Skeletal muscle tissue (tissue), 4 donors: ENCODE measurements at regions not wholly inside any gene's neighbourhood (a gene's known extent, or its start where the extent isn't known, plus 50 kb on each side); places are given as distances from the start of the nearest gene placed in this dataset. TPM values are rescaled to one million over a fixed set of nuclear protein-coding genes. Genes with fewer than 3 reads are reported as not detected.

Experiments
- H3K27ac ChIP-seq: one replicate; pipeline ENCODE4 v1.7.0; 2013; ENCODE audit warnings: mild to moderate bottlenecking, low read depth, low read length, inconsistent platforms
- H3K27me3 ChIP-seq, 3 donors: one replicate each; pipeline ENCODE4 v1.7.0; 2013; ENCODE audit warnings: low read length in 3 of 3; ENCODE audit not compliant: control insufficient read depth in 3 of 3, insufficient read depth in 3 of 3
- H3K36me3 ChIP-seq, 3 donors: one replicate each; pipeline ENCODE4 v1.7.0; 2013; ENCODE audit warnings: low read length in 3 of 3; ENCODE audit not compliant: control insufficient read depth in 3 of 3, insufficient read depth in 3 of 3
- H3K4me1 ChIP-seq, 3 donors: one replicate each; pipeline ENCODE4 v1.7.0; 2013; ENCODE audit warnings: low read length in 3 of 3, mild to moderate bottlenecking in 3 of 3; ENCODE audit not compliant: control insufficient read depth in 3 of 3, insufficient read depth in 3 of 3
- H3K4me3 ChIP-seq, 3 donors: one replicate each; pipeline ENCODE4 v1.7.0; 2013; ENCODE audit warnings: low read length in 3 of 3
- H3K9ac ChIP-seq, 3 donors: one replicate each; pipeline ENCODE4 v1.7.0; 2013; ENCODE audit warnings: low read length in 3 of 3, mild to moderate bottlenecking in 3 of 3, moderate library complexity in 2 of 3, low read depth in 1 of 3
- H3K9me3 ChIP-seq, 3 donors: one replicate each; pipeline ENCODE4 v1.7.0; 2013; ENCODE audit warnings: low read length in 3 of 3; ENCODE audit not compliant: control insufficient read depth in 3 of 3
- small RNA-seq: library from RNA; depleted of rRNA; stranded (forward); fragments of <200 nt; gene quantifications from one replicate; pipeline ENCODE3, GENCODE V24; 2014
- donor health status: Osteomylitis.

DNA sequence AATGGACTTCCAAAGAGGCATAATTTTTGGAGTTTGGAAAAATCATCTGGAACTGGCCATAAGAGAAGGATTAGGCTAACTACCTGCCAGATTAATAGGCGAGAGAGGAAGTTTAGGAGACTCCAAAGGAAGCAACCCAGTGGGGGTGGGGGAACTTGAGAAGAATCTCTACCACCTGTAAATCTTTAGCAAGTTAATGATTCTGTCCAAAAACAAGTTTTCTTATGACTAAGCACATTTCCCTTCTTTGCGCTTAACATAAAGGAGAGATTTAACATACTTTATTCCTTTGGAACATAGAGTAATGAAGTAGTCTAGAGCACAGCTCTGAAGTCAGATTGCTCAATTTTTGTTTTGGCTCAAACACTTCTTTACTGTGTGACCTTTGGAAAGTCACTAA lies 58.2 kb upstream of the PAPPA start:
- Histone ChIP-seq H3K9me3 (no peaks in the 10 kb centered on the region), H3K36me3 (no peaks in the 10 kb centered on the region), H3K4me3 (no peak overlapping the region), H3K9ac (no peak overlapping the region), H3K27me3 (no peaks in the 10 kb centered on the region), H3K4me1 (no peaks in the 10 kb centered on the region), H3K27ac (no peak overlapping the region)

DNA sequence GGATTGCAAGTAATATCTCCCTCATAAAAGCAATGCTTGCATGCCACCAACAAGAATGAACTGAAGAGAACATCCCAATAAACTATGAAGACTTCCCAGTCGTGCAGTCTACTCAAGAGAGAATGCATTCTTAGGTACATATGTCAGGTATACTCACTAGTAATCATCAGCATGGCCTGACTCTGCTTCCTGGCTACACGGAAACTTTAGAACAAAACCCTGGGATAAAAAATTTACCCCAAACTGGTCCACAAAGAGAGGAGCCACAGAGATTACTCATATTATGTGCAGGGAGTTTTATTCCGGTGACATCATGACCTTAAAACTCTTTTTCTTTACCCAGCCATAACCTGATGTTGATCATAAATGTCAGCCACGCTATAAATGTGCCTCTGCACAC lies 57.5 kb upstream of the PAPPA start:
- Histone ChIP-seq H3K4me3 (no peak overlapping the region), H3K9ac (no peak overlapping the region), H3K4me1 (no peaks in the 10 kb centered on the region), H3K27ac (no peak overlapping the region), H3K27me3 (no peaks in the 10 kb centered on the region), H3K9me3 (no peaks in the 10 kb centered on the region), H3K36me3 (no peaks in the 10 kb centered on the region)

DNA sequence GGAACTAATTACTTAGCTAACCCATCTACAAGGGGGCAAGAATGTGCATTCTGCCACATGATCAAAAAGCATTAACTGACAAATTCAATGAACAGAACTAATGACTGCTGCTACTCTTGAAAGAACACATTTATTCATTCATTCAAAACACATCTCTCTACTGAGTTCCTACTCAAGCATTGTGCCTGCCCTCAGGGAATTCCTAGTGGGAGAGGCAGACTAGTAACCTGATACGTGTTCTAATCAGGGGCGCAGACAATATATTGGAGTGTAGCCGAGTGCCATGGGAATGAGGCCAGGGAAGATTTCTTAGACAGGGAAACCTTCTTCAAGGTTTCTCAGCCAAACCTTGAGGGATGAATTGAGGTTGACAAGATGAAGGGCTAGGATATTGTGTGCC lies 56.7 kb upstream of the PAPPA start:
- Histone ChIP-seq H3K9ac (no peak overlapping the region), H3K36me3 (no peaks in the 10 kb centered on the region), H3K4me3 (no peak overlapping the region), H3K27me3 (no peaks in the 10 kb centered on the region), H3K4me1 (no peaks in the 10 kb centered on the region), H3K27ac (no peak overlapping the region), H3K9me3 (no peaks in the 10 kb centered on the region)

- no peaks in the 10 kb centered on the region for H3K36me3 ChIP-seq
- no peaks in the 10 kb centered on the region for H3K4me1 ChIP-seq
These were observed 55.1 kb upstream of the PAPPA start for GRCh38 chr9:116098476-116098875.

GRCh38 chr9:116099821-116100220 lies 53.8 kb upstream of the PAPPA start:
- no peaks in the 10 kb centered on the region for H3K36me3 ChIP-seq
- H3K4me1 ChIP-seq = no peaks in the 10 kb centered on the region
- H3K27ac ChIP-seq = no peak overlapping the region
- no peak overlapping the region for H3K4me3 ChIP-seq
- H3K9me3 ChIP-seq = no peaks in the 10 kb centered on the region
- H3K27me3 ChIP-seq = no peaks in the 10 kb centered on the region
- H3K9ac ChIP-seq = no peak overlapping the region

More at GRCh38 chr9:116098476-116098875, 55.1 kb upstream of the PAPPA start:
- H3K9me3 ChIP-seq = no peaks in the 10 kb centered on the region
- no peak overlapping the region for H3K4me3 ChIP-seq
- no peak overlapping the region for H3K9ac ChIP-seq
- H3K27me3 ChIP-seq = no peaks in the 10 kb centered on the region
- no peak overlapping the region for H3K27ac ChIP-seq

GRCh38 chr9:116100711-116101121 lies 52.9 kb upstream of the PAPPA start:
- Histone ChIP-seq H3K27ac (no peak overlapping the region), H3K4me1 (no peaks in the 10 kb centered on the region), H3K9me3 (no peaks in the 10 kb centered on the region), H3K36me3 (no peaks in the 10 kb centered on the region), H3K27me3 (no peaks in the 10 kb centered on the region), H3K4me3 (no peak overlapping the region), H3K9ac (no peak overlapping the region)

GRCh38 chr9:116101516-116101915 lies 52.1 kb upstream of the PAPPA start:
- Histone ChIP-seq H3K4me1 (no peaks in the 10 kb centered on the region), H3K4me3 (no peak overlapping the region), H3K27ac (no peak overlapping the region), H3K36me3 (no peaks in the 10 kb centered on the region), H3K9me3 (no peaks in the 10 kb centered on the region), H3K27me3 (no peaks in the 10 kb centered on the region), H3K9ac (no peak overlapping the region)

GRCh38 chr9:116102596-116102995 lies 51.0 kb upstream of the PAPPA start:
- Histone ChIP-seq H3K27ac (no peak overlapping the region), H3K4me1 (no peaks in the 10 kb centered on the region), H3K9me3 (no peaks in the 10 kb centered on the region), H3K4me3 (no peak overlapping the region), H3K27me3 (no peaks in the 10 kb centered on the region), H3K36me3 (no peaks in the 10 kb centered on the region), H3K9ac (no peak overlapping the region)

Small RNAs in the stretch of these regions (small RNA-seq; reads per million reads assigned to genes)
- not detected for gene RF00004
